Hepatocyte (in vitro differentiated cells): ENCODE measurements at regions not wholly inside any gene's neighbourhood (a gene's known extent, or its start where the extent isn't known, plus 50 kb on each side); places are given as distances from the start of the nearest gene placed in this dataset.

Experiments used
- EZH2 ChIP-seq: fragments of 200-600 bp; sonication (generic); IDR thresholded peaks from 2 replicates; pipeline ENCODE4 v1.6.1; 2016; ENCODE audit warnings: antibody characterized with exemption, mild to moderate bottlenecking, borderline replicate concordance
- EZH2phosphoT487 ChIP-seq: fragments of 200-600 bp; sonication (generic); IDR thresholded peaks from one replicate; pipeline ENCODE4 v1.6.1; 2018; ENCODE audit warnings: antibody characterized with exemption, mild to moderate bottlenecking, low read depth, moderate library complexity; ENCODE audit not compliant: unreplicated experiment, severe bottlenecking
- TF ChIP-seq, protein P1 (sequence below): fragments of 200-600 bp; sonication (generic); IDR thresholded peaks from 2 replicates; pipeline ENCODE4 v1.5.1; 2016; ENCODE audit warnings: antibody characterized with exemption, mild to moderate bottlenecking; ENCODE audit not compliant: poor library complexity

DNA sequence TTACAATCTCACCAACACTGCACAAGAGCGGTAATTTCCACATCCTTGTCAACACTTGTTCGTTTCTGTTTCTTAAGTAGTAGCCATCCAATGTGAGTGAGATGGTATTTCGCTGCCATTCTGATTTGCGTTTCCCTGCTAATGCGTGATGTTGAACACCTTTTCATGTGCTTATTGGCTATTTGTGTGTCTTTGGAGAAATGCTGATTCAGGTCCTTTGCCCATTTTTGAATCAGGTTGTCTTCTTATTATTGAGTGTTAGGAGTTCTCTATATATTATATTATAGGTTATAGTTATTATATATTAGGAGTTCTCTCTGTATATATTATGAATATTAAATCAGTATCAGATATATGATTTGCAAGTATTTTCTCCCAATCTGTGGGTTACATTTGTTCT is 59.9 kb upstream of the IRX4 start:
- TF ChIP-seq EZH2 (no peak), EZH2phosphoT487 (no peak)
- TF ChIP-seq, protein P1, sequence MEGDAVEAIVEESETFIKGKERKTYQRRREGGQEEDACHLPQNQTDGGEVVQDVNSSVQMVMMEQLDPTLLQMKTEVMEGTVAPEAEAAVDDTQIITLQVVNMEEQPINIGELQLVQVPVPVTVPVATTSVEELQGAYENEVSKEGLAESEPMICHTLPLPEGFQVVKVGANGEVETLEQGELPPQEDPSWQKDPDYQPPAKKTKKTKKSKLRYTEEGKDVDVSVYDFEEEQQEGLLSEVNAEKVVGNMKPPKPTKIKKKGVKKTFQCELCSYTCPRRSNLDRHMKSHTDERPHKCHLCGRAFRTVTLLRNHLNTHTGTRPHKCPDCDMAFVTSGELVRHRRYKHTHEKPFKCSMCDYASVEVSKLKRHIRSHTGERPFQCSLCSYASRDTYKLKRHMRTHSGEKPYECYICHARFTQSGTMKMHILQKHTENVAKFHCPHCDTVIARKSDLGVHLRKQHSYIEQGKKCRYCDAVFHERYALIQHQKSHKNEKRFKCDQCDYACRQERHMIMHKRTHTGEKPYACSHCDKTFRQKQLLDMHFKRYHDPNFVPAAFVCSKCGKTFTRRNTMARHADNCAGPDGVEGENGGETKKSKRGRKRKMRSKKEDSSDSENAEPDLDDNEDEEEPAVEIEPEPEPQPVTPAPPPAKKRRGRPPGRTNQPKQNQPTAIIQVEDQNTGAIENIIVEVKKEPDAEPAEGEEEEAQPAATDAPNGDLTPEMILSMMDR: no peak
